MM.1S (cell line): ENCODE measurements at regions not wholly inside any gene's neighbourhood (a gene's known extent, or its start where the extent isn't known, plus 50 kb on each side); places are given as distances from the start of the nearest gene placed in this dataset.

Source experiments
- DNase-seq: peaks from one replicate; pipeline ENCODE4 v3.0.0-alpha.2; 2015
- H2AFZ ChIP-seq: fragments of 300-600 bp; sonication (generic); 2 replicates; pipeline ENCODE4 v1.6.0; 2016; ENCODE audit warnings: antibody characterized with exemption, low read length
- H3F3A ChIP-seq: fragments of 300-600 bp; sonication (generic); 2 replicates; pipeline ENCODE4 v1.6.1; 2016; ENCODE audit warnings: mild to moderate bottlenecking, antibody characterized with exemption, low read length, moderate library complexity, mixed read lengths; ENCODE audit not compliant: insufficient read depth
- H3K27ac ChIP-seq: fragments of 300-600 bp; sonication (generic); 2 replicates; pipeline ENCODE4 v1.5.1; 2016; ENCODE audit warnings: mild to moderate bottlenecking, low read length
- H3K27me3 ChIP-seq: fragments of 300-600 bp; sonication (generic); replicated peaks from 2 replicates; pipeline ENCODE4 v1.6.0; 2016; ENCODE audit warnings: low read length; ENCODE audit not compliant: insufficient read depth
- H3K36me3 ChIP-seq: fragments of 300-600 bp; sonication (generic); replicated peaks from 2 replicates; pipeline ENCODE4 v1.6.1; 2016; ENCODE audit warnings: mild to moderate bottlenecking, low read length, mixed read lengths; ENCODE audit not compliant: insufficient read depth
- H3K4me1 ChIP-seq: fragments of 300-600 bp; sonication (generic); 2 replicates; pipeline ENCODE4 v1.6.1; 2016; ENCODE audit warnings: low read length, mixed read lengths
- H3K4me2 ChIP-seq: fragments of 300-600 bp; sonication (generic); 2 replicates; pipeline ENCODE4 v1.6.0; 2016; ENCODE audit warnings: low read depth, low read length
- H3K4me3 ChIP-seq: fragments of 300-600 bp; sonication (generic); 2 replicates; pipeline ENCODE4 v1.5.1; 2016; ENCODE audit warnings: low read length, mixed read lengths
- H3K79me2 ChIP-seq: fragments of 300-600 bp; sonication (generic); 2 replicates; pipeline ENCODE4 v1.6.1; 2016; ENCODE audit warnings: mixed run types, low read length, mixed read lengths
- H3K9ac ChIP-seq: fragments of 300-600 bp; sonication (generic); 2 replicates; pipeline ENCODE4 v1.6.1; 2016; ENCODE audit warnings: low read length, mixed read lengths
- H3K9me2 ChIP-seq: fragments of 300-600 bp; sonication (generic); replicated peaks from 2 replicates; pipeline ENCODE4 v1.6.1; 2016; ENCODE audit warnings: mild to moderate bottlenecking, low read length, mixed read lengths; ENCODE audit not compliant: insufficient read depth
- H3K9me3 ChIP-seq: fragments of 300-600 bp; sonication (generic); replicated peaks from 2 replicates; pipeline ENCODE4 v1.6.1; 2016; ENCODE audit warnings: mild to moderate bottlenecking, low read length, mixed read lengths; ENCODE audit not compliant: insufficient read depth
- H4K20me1 ChIP-seq: fragments of 300-600 bp; sonication (generic); 2 replicates; pipeline ENCODE4 v1.6.1; 2016; ENCODE audit warnings: mild to moderate bottlenecking, low read length, moderate library complexity, mixed read lengths; ENCODE audit not compliant: insufficient read depth
- EZH2 ChIP-seq: fragments of 300-600 bp; sonication (generic); optimal IDR thresholded peaks from 2 replicates; pipeline ENCODE3; 2017; ENCODE audit warnings: low read depth, mild to moderate bottlenecking, antibody characterized with exemption, low read length, mixed read lengths
- EZH2phosphoT487 ChIP-seq: fragments of 300-600 bp; sonication (generic); IDR thresholded peaks from 2 replicates; pipeline ENCODE4 v1.6.1; 2018; ENCODE audit warnings: antibody characterized with exemption, low read length
- TF ChIP-seq, protein P1 (sequence below): fragments of 300-600 bp; sonication (generic); IDR thresholded peaks from 2 replicates; pipeline ENCODE4 v1.5.1; 2016; ENCODE audit warnings: antibody characterized with exemption, low read length, mixed read lengths

DNA sequence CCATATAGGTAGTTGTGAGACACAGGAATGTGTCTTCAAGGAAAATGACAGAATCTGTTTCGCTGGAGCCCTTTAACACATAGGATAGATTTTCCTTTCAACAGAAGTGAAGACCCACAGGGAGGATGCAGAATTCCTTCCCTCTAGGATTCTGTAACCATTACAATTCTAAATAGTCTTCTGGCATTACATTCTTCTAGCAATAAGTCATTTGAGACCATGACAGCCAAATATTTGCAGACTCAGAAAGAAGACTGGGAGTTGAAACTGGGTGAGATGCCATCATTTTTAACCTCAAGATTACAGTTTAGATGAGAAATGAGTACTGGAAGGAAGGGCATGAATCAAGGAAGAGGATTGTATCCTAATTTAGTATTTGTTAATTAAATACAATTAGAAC is 61.6 kb downstream of the ZBTB18 start:
- no peaks in the 10 kb centered on the region for H3K79me2 ChIP-seq
- H3K27me3 ChIP-seq = no peaks in the 10 kb centered on the region
- no peak for DNase-seq

DNA sequence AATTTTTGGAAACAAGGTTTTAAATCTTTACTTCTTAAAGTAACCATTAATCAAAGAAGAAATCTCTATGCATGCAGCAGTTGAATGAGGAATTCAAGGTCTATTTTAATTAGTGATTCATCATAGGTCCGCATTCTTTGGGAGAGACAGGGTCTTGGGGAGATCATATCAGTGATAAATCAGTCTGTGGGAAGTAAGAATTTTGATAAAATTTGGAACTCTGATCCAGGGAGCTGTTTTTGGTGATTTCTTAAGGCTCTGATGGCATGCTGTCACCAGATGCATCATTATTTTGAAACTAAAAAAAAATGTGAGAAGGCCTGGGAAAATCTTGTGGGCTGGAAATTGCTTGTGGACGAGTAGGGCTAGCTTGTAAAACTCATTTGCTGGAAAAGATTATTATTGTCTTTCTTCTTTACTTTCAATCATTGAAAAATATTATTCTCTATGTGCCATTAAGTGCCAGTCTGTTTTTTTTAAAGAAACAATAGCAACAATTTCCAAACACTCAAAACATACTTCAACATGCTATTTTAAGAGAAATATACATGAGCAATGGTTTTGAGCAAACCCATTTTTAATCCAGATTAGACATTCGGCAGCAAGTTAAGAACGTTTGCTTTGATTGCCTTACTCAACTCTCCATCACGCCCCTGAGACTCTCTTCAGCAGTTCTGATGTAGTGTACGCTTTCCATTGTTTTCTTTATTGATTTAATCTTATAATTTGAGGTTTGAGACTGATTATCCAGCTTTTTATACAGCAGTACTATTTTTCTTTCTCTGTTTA is 62.6 kb downstream of the ZBTB18 start:
- H3K4me1 ChIP-seq = no peaks in the 10 kb centered on the region
- TF ChIP-seq EZH2 (no peak), EZH2phosphoT487 (no peak)
- TF ChIP-seq, protein P1, sequence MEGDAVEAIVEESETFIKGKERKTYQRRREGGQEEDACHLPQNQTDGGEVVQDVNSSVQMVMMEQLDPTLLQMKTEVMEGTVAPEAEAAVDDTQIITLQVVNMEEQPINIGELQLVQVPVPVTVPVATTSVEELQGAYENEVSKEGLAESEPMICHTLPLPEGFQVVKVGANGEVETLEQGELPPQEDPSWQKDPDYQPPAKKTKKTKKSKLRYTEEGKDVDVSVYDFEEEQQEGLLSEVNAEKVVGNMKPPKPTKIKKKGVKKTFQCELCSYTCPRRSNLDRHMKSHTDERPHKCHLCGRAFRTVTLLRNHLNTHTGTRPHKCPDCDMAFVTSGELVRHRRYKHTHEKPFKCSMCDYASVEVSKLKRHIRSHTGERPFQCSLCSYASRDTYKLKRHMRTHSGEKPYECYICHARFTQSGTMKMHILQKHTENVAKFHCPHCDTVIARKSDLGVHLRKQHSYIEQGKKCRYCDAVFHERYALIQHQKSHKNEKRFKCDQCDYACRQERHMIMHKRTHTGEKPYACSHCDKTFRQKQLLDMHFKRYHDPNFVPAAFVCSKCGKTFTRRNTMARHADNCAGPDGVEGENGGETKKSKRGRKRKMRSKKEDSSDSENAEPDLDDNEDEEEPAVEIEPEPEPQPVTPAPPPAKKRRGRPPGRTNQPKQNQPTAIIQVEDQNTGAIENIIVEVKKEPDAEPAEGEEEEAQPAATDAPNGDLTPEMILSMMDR = no peak
- H3K27me3 ChIP-seq = no peaks in the 10 kb centered on the region
- no peak overlapping the region for H2AFZ ChIP-seq
- H3K4me2 ChIP-seq = no peak overlapping the region
- H3K27ac ChIP-seq = no peak overlapping the region
- no peaks in the 10 kb centered on the region for H3K9me3 ChIP-seq
- H3F3A ChIP-seq = no peaks in the 10 kb centered on the region
- H3K9me2 ChIP-seq = no peaks in the 10 kb centered on the region
- no peak overlapping the region for H3K4me3 ChIP-seq
- no peak overlapping the region for H3K9ac ChIP-seq
- DNase-seq = no peak
- no peaks in the 10 kb centered on the region for H3K36me3 ChIP-seq
- no peaks in the 10 kb centered on the region for H4K20me1 ChIP-seq
- no peaks in the 10 kb centered on the region for H3K79me2 ChIP-seq

More for the DNA sequence above, 61.6 kb downstream of the ZBTB18 start:
- H3K4me2 ChIP-seq = no peak overlapping the region
- no peaks in the 10 kb centered on the region for H3K9me3 ChIP-seq
- no peaks in the 10 kb centered on the region for H3F3A ChIP-seq
- no peak overlapping the region for H2AFZ ChIP-seq
- no peaks in the 10 kb centered on the region for H3K36me3 ChIP-seq
- H3K9me2 ChIP-seq = no peaks in the 10 kb centered on the region
- no peaks in the 10 kb centered on the region for H4K20me1 ChIP-seq
- no peaks in the 10 kb centered on the region for H3K4me1 ChIP-seq
- H3K9ac ChIP-seq = no peak overlapping the region
- no peak overlapping the region for H3K4me3 ChIP-seq
- TF ChIP-seq, protein P1 = no peak
- TF ChIP-seq EZH2 = no peak
- no peak for TF ChIP-seq EZH2phosphoT487
- H3K27ac ChIP-seq = no peak overlapping the region

DNA sequence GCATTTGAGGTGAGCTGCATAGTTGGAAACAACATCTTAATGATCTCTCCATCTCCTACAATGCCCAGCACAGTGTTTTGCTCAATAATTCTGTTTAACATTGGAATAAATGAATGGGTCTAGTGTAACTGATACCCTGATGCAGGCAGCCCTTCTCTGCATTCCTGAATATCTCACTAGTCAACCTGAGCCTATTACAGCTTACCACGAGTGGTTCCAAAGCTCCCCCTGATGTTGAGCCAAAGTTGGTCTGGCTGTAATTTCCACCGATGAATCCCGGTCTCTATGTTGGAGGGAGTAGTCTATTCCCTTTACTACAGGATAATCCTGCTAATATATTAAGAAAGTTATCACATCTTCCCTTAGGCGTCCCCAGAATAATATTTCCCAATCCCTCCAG is 63.8 kb downstream of the ZBTB18 start:
- Histone ChIP-seq H3K9me3 (no peaks in the 10 kb centered on the region), H3K79me2 (no peaks in the 10 kb centered on the region), H4K20me1 (no peaks in the 10 kb centered on the region), H3K4me2 (no peak overlapping the region), H2AFZ (no peak overlapping the region), H3K27me3 (no peaks in the 10 kb centered on the region), H3K36me3 (no peaks in the 10 kb centered on the region), H3K9me2 (no peaks in the 10 kb centered on the region), H3K9ac (no peak overlapping the region), H3F3A (no peaks in the 10 kb centered on the region), H3K4me3 (no peak overlapping the region), H3K4me1 (no peaks in the 10 kb centered on the region), H3K27ac (no peak overlapping the region)
- no peak for DNase-seq
- TF ChIP-seq EZH2phosphoT487 = no peak
- TF ChIP-seq, protein P1 = no peak
- TF ChIP-seq EZH2 = no peak
